Keratinocyte (primary cell): ENCODE measurements at regions not wholly inside any gene's neighbourhood (a gene's known extent, or its start where the extent isn't known, plus 50 kb on each side); places are given as distances from the start of the nearest gene placed in this dataset.

Experiments used
- DNase-seq: peaks from one replicate; pipeline ENCODE4 v3.0.0-alpha.2; 2011; ENCODE audit warnings: low read depth, missing footprints, low spot score
- FAIRE-seq: peaks from 2 replicates; lab custom pipeline; 2011; peaks lifted over from hg19 to GRCh38; lab: Jason Lieb, UNC
- H2AFZ ChIP-seq: 2 replicates; pipeline ENCODE4 v1.6.0; 2012; ENCODE audit warnings: low read length, control low read depth, inconsistent platforms; ENCODE audit not compliant: control insufficient read depth
- H3K27ac ChIP-seq: 2 replicates; pipeline ENCODE4 v1.5.1; 2011; ENCODE audit warnings: low read length; ENCODE audit not compliant: control insufficient read depth, insufficient read depth
- H3K27me3 ChIP-seq: 3 replicates; pipeline ENCODE4 v1.6.0; 2011; ENCODE audit warnings: low read length; ENCODE audit not compliant: control insufficient read depth, insufficient read depth; ENCODE audit errors: extremely low read depth
- H3K36me3 ChIP-seq, 2 experiments: 2 replicates in 1 of 2; 3 replicates in 1 of 2; pipeline ENCODE4 v1.5.1; 2011; ENCODE audit warnings: low read length in 2 of 2, mild to moderate bottlenecking in 1 of 2; ENCODE audit not compliant: control insufficient read depth in 2 of 2, insufficient read depth in 2 of 2; ENCODE audit errors: extremely low read depth in 1 of 2
- H3K4me1 ChIP-seq: 3 replicates; pipeline ENCODE4 v1.5.1; 2011; ENCODE audit warnings: low read length; ENCODE audit not compliant: control insufficient read depth, insufficient read depth; ENCODE audit errors: extremely low read depth
- H3K4me2 ChIP-seq: 3 replicates; pipeline ENCODE4 v1.6.0; 2011; ENCODE audit warnings: low read depth, low read length; ENCODE audit not compliant: control insufficient read depth, insufficient read depth; ENCODE audit errors: extremely low read depth
- H3K4me3 ChIP-seq, 3 experiments: fragments of 200-600 bp in 1 of 3; sonication (generic) in 1 of 3; 2 replicates in 2 of 3; 3 replicates in 1 of 3; pipeline ENCODE4 v1.5.1; 2011 to 2016; ENCODE audit warnings: low read length in 3 of 3, mild to moderate bottlenecking in 3 of 3, control low read depth in 2 of 3, inconsistent platforms in 1 of 3, low read depth in 1 of 3, mixed read lengths in 1 of 3, mixed run types in 1 of 3, moderate library complexity in 1 of 3; ENCODE audit not compliant: control insufficient read depth in 2 of 3, insufficient read depth in 2 of 3; ENCODE audit errors: extremely low read depth in 1 of 3
- H3K79me2 ChIP-seq: 2 replicates; pipeline ENCODE4 v1.6.0; 2012; ENCODE audit warnings: low read length; ENCODE audit not compliant: control insufficient read depth, insufficient read depth
- H3K9ac ChIP-seq: 3 replicates; pipeline ENCODE4 v1.6.0; 2011; ENCODE audit warnings: low read length; ENCODE audit not compliant: control insufficient read depth, insufficient read depth; ENCODE audit errors: extremely low read depth
- H3K9me1 ChIP-seq: 3 replicates; pipeline ENCODE4 v1.6.0; 2011; ENCODE audit warnings: low read length; ENCODE audit not compliant: control insufficient read depth, insufficient read depth; ENCODE audit errors: extremely low read depth
- H3K9me3 ChIP-seq: 2 replicates; pipeline ENCODE4 v1.5.1; 2012; ENCODE audit warnings: low read depth, low read length; ENCODE audit not compliant: control insufficient read depth
- H4K20me1 ChIP-seq: 3 replicates; pipeline ENCODE4 v1.6.0; 2011; ENCODE audit warnings: low read length; ENCODE audit not compliant: control insufficient read depth, insufficient read depth; ENCODE audit errors: extremely low read depth
- EZH2 ChIP-seq: IDR thresholded peaks from one replicate; pipeline ENCODE4 v1.6.1; 2012; ENCODE audit warnings: inconsistent platforms, mild to moderate bottlenecking, low read length, moderate library complexity
- dilution Hi-C: fragments of 300-500 bp; cut with MboI; formaldehyde crosslinking; loops from one replicate; pipeline ENCODE4 v1.7.0; 2020; ENCODE audit warnings: low sequenced_read_pairs; ENCODE audit not compliant: extremely low pct_ligation_motif_present
- TF ChIP-seq, protein P1 (sequence below), 3 experiments: IDR thresholded peaks in 1 of 3; conservative IDR thresholded peaks in 1 of 3; optimal IDR thresholded peaks in 1 of 3; 2 replicates in 2 of 3; 3 replicates in 1 of 3; pipeline versions ENCODE3 to v1.5.1; 2011; ENCODE audit warnings: low read length in 3 of 3, mild to moderate bottlenecking in 3 of 3, moderate library complexity in 2 of 3, control low read depth in 1 of 3, inconsistent platforms in 1 of 3; ENCODE audit not compliant: insufficient read depth in 2 of 3; ENCODE audit errors: extremely low read depth in 1 of 3

DNA sequence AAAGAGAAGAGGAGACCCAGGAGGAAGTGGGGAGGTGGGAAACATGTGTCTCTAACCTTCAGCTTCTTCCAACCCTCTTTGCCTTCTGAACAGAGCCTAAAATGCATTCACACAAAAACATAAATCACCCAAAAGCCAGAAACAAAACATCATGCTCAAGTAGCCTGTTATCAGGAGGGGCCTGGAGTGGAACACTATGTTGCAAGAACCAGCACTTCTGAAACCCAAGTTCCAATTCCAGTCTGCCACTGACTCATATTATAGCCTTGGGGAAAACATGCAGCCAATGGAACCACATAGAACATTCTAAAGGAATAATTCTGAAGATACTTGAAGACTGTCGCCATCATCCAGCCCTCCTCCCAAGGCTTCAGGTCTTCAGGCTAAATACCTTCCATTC is 169.8 kb upstream of the PLXNC1 start:
- DNase-seq (no peak), FAIRE-seq (peak; percentile 86)
- Histone ChIP-seq H3K36me3 (no peaks in the 10 kb centered on the region), H3K27ac (no peak overlapping the region), H3K4me2 (no peak overlapping the region), H3K4me1 (peaks cover 15% of the 10 kb centered on the region), H3K4me3 (no peak overlapping the region), H3K27me3 (no peaks in the 10 kb centered on the region), H2AFZ (no peak overlapping the region), H3K9ac (no peak overlapping the region), H3K9me3 (no peaks in the 10 kb centered on the region), H4K20me1 (no peaks in the 10 kb centered on the region), H3K79me2 (no peaks in the 10 kb centered on the region), H3K9me1 (no peaks in the 10 kb centered on the region)
- dilution Hi-C loops, result no loop called here
- TF ChIP-seq, protein P1, sequence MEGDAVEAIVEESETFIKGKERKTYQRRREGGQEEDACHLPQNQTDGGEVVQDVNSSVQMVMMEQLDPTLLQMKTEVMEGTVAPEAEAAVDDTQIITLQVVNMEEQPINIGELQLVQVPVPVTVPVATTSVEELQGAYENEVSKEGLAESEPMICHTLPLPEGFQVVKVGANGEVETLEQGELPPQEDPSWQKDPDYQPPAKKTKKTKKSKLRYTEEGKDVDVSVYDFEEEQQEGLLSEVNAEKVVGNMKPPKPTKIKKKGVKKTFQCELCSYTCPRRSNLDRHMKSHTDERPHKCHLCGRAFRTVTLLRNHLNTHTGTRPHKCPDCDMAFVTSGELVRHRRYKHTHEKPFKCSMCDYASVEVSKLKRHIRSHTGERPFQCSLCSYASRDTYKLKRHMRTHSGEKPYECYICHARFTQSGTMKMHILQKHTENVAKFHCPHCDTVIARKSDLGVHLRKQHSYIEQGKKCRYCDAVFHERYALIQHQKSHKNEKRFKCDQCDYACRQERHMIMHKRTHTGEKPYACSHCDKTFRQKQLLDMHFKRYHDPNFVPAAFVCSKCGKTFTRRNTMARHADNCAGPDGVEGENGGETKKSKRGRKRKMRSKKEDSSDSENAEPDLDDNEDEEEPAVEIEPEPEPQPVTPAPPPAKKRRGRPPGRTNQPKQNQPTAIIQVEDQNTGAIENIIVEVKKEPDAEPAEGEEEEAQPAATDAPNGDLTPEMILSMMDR (optimal IDR thresholded peaks at IDR 0.05 in 1 of 3, IDR thresholded peaks at IDR 0.05 in 1 of 3, conservative IDR thresholded peaks at IDR 0.05 in 1 of 3; ENCODE audit: extremely low read depth in 1 of 3, insufficient read depth in 2 of 3, low read length in 3 of 3), result no peak
- no peak for TF ChIP-seq EZH2

GRCh38 chr12:93979189-93979588 is 169.2 kb upstream of the PLXNC1 start:
- H3K27me3 ChIP-seq, result no peaks in the 10 kb centered on the region
- H2AFZ ChIP-seq, result no peak overlapping the region
- no peak overlapping the region for H3K4me3 ChIP-seq
- TF ChIP-seq EZH2, result no peak
- TF ChIP-seq, protein P1 (optimal IDR thresholded peaks at IDR 0.05 in 1 of 3, IDR thresholded peaks at IDR 0.05 in 1 of 3, conservative IDR thresholded peaks at IDR 0.05 in 1 of 3; ENCODE audit: extremely low read depth in 1 of 3, insufficient read depth in 2 of 3, low read length in 3 of 3), result peak; percentile 38 to 44 (median 40)
- H3K27ac ChIP-seq, result no peak overlapping the region
- H3K9ac ChIP-seq, result no peak overlapping the region
- dilution Hi-C loops, result no loop called here
- H3K79me2 ChIP-seq, result no peaks in the 10 kb centered on the region
- no peaks in the 10 kb centered on the region for H3K9me3 ChIP-seq
- H3K4me2 ChIP-seq, result no peak overlapping the region
- FAIRE-seq (no peak), DNase-seq (no peak)
- H4K20me1 ChIP-seq, result no peaks in the 10 kb centered on the region
- peaks cover 16% of the 10 kb centered on the region for H3K4me1 ChIP-seq
- no peaks in the 10 kb centered on the region for H3K36me3 ChIP-seq
- no peaks in the 10 kb centered on the region for H3K9me1 ChIP-seq
